ENCODE measurements at regions not wholly inside any gene's neighbourhood (a gene's known extent, or its start where the extent isn't known, plus 50 kb on each side); places are given as distances from the start of the nearest gene placed in this dataset.

- no peak for TF ChIP-seq POLR2AphosphoS5 (IDR thresholded peaks at IDR 0.05; ENCODE audit: low read depth, low read length)
- no peak for TF ChIP-seq TAF1 (IDR thresholded peaks at IDR 0.05; ENCODE audit: borderline replicate concordance, insufficient read depth, low read length)
- TF ChIP-seq SIN3A (IDR thresholded peaks at IDR 0.05; ENCODE audit: borderline replicate concordance, insufficient read depth, low read length) = no peak
- no peak for TF ChIP-seq FOXP2 (optimal IDR thresholded peaks at IDR 0.05; ENCODE audit: borderline replicate concordance, extremely low read depth, extremely low read length, insufficient read depth)
- no peak for TF ChIP-seq REST (IDR thresholded peaks at IDR 0.05; ENCODE audit: insufficient read depth in 1 of 2, low read depth in 2 of 2, low read length in 2 of 2)
Observed at GRCh38 chr18:78115896-78116561, 863.6 kb upstream of the SALL3 start.

DNA sequence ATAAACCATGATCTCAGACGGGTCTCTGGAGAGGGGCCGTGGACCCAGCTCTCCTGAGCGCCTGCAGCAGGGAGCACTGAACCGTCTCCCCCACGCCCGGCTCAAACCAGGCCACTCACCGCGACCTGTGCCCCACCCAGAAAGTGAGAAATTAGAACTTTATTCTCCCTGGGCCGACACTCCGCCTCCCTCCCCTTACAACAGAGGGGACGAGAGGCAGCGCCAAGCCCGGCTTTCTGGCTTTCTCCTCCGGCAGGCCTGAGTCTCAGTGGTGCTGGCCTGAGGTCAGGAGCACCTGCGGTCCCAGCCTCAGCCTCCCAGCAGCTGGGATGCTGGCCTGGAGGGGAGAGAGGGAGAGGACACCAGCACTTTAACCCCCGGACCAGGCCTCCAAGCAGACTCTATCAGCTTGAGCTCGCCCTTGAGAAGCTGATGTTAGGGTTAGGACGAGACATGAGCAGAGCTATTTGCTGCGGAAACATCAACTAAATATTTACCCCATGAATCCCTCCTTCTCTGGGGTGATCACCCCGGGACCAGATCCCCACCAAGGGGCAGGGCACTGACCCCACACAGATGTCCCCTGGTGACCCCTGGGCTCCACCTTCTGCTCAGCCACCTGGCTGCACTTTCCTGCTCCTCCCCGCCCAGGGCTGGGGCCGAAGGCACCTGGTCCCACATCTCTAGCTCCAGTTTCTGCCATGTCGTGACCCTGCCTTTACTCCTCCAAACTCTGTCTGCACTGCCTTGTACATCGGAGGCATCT is 856.3 kb upstream of the SALL3 start:
- TF ChIP-seq SIN3A (IDR thresholded peaks at IDR 0.05; ENCODE audit: borderline replicate concordance, insufficient read depth, low read length) (no peak), TAF1 (IDR thresholded peaks at IDR 0.05; ENCODE audit: borderline replicate concordance, insufficient read depth, low read length) (no peak), POLR2AphosphoS5 (IDR thresholded peaks at IDR 0.05; ENCODE audit: low read depth, low read length) (no peak), FOXP2 (optimal IDR thresholded peaks at IDR 0.05; ENCODE audit: borderline replicate concordance, extremely low read depth, extremely low read length, insufficient read depth) (no peak), REST (IDR thresholded peaks at IDR 0.05; ENCODE audit: insufficient read depth in 1 of 2, low read depth in 2 of 2, low read length in 2 of 2) (no peak)

GRCh38 chr18:78123926-78124797 is 855.5 kb upstream of the SALL3 start:
- TF ChIP-seq REST (IDR thresholded peaks at IDR 0.05; ENCODE audit: insufficient read depth in 1 of 2, low read depth in 2 of 2, low read length in 2 of 2) (no peak), FOXP2 (optimal IDR thresholded peaks at IDR 0.05; ENCODE audit: borderline replicate concordance, extremely low read depth, extremely low read length, insufficient read depth) (no peak), POLR2AphosphoS5 (IDR thresholded peaks at IDR 0.05; ENCODE audit: low read depth, low read length) (no peak), TAF1 (IDR thresholded peaks at IDR 0.05; ENCODE audit: borderline replicate concordance, insufficient read depth, low read length) (no peak), SIN3A (IDR thresholded peaks at IDR 0.05; ENCODE audit: borderline replicate concordance, insufficient read depth, low read length) (no peak)

GRCh38 chr18:78125206-78125896 is 854.3 kb upstream of the SALL3 start:
- TF ChIP-seq FOXP2 (optimal IDR thresholded peaks at IDR 0.05; ENCODE audit: borderline replicate concordance, extremely low read depth, extremely low read length, insufficient read depth) = no peak
- TF ChIP-seq POLR2AphosphoS5 (IDR thresholded peaks at IDR 0.05; ENCODE audit: low read depth, low read length) = no peak
- no peak for TF ChIP-seq REST (IDR thresholded peaks at IDR 0.05; ENCODE audit: insufficient read depth in 1 of 2, low read depth in 2 of 2, low read length in 2 of 2)
- no peak for TF ChIP-seq SIN3A (IDR thresholded peaks at IDR 0.05; ENCODE audit: borderline replicate concordance, insufficient read depth, low read length)
- TF ChIP-seq TAF1 (IDR thresholded peaks at IDR 0.05; ENCODE audit: borderline replicate concordance, insufficient read depth, low read length) = no peak
